NCI-H146 treated with DMSO at 0.1 percent for 48 hours (cell line): ENCODE measurements at regions not wholly inside any gene's neighbourhood (a gene's known extent, or its start where the extent isn't known, plus 50 kb on each side); places are given as distances from the start of the nearest gene placed in this dataset.

Experiments
- DNase-seq: peaks from one replicate; lab custom pipeline; 2025; ENCODE audit not compliant: unreplicated experiment; lab: John Stamatoyannopoulos, UW

- no peak for DNase-seq
Measured at GRCh38 chr2:7774481-7774880, 857.3 kb downstream of the RNF144A start.

DNA sequence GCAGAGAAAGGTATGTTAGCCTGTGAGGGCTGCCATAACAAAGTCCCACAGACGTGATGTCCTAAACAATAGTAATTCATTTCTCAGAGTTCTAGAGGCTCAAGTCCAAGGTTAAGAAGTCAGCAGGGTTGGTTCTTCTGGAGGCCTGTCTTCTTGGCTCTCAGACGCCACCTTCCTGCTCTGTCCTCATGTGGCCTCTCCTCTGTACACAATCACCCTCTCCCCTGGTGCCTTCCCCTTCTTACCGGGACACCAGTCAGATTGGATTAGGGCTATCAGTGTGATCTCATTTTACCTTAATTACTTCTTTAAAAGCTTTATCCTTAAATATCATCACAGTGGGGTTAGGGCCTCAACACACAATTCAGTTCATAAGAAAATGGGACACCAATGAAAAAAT lies 860.5 kb downstream of the RNF144A start:
- no peak for DNase-seq

DNA sequence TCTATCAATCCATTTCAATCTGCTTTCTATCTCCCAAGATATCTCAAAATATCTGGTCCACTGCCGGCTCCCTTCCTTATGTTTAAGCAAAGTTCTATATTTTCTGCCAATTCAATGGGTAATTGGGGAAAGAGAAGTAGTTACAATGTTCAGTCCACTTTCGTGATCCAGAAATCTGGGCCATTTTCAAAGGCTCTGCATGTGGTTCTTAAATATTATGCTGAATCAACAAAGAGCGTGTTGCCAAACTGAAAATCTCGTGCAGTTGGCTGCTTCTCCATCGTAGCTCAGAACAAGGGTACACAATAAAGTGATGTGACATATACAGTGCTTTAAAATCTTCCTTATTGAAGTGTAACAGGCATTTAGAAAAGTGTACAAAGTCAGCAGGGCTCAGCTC lies 863.1 kb downstream of the RNF144A start:
- no peak for DNase-seq

- no peak for DNase-seq
Measured at GRCh38 chr2:7785700-7786099, 868.5 kb downstream of the RNF144A start.

- DNase-seq: no peak
Measured at GRCh38 chr2:7788736-7789135, 871.5 kb downstream of the RNF144A start.

- DNase-seq: peak; percentile 93
Measured at GRCh38 chr2:7792031-7792651, 874.9 kb downstream of the RNF144A start.

GRCh38 chr2:7795778-7796563 lies 878.8 kb downstream of the RNF144A start:
- DNase-seq: no peak

DNA sequence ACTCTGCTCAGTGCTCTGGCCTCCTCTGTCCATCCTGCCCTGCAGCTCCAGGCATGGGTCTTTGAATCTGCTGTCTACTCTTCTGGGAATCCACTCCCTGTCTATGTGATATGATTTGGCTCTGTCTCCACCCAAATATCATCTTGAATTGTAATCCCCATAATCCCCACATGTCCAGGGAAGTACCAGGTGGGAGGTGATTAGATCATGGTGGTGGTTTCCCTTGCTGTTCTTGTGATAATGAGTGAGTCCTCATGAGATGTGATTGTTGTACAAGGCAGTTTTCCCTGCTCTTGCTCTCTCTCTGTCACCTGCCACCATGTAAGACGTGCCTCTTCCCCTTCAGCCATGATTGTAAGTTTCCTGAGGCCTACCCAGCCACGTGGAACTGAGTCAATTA lies 881.8 kb upstream of the ID2 start:
- no peak for DNase-seq

DNA sequence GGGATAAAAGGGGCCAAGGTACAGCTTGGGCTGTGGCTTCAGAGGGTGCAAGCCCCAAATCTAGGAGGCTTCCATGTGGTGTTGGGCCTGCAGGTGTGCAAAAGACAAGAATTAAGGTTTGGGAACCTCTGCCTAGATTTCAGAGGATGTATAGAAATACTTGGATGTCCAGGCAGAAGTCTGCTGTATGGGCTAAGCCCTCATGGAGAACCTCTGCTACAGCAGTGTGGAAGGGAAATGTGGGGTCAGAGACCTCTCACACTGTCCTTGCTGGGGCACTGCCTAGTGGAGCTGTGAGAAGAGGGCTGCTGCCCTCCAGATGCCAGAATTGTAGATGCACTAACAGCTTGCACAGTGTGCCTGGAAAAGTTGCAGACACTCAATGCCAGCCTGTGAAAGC lies 880.6 kb upstream of the ID2 start:
- DNase-seq: no peak

- no peak for DNase-seq
Measured at GRCh38 chr2:7803515-7803914, 878.3 kb upstream of the ID2 start.

DNA sequence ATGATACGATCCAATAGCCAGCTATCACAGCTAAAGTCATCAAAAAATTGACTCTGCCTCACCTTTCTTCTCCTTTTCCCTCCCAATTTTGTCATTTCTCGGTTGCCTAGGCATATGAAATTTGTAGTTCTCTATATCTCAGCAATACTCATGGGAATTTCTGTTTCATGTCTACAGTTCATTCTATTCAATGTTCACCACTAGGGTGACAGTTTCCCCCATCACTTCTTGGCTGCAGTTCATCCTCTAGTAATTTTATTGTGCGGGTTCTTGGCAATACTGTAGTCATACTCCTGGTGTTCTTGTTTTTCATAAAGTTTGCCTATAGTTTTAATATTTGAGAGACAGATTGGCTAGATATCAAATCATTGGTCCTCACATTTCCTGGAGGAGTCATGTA lies 872.2 kb upstream of the ID2 start:
- no peak for DNase-seq

GRCh38 chr2:7811073-7811472 lies 870.8 kb upstream of the ID2 start:
- DNase-seq: no peak

DNA sequence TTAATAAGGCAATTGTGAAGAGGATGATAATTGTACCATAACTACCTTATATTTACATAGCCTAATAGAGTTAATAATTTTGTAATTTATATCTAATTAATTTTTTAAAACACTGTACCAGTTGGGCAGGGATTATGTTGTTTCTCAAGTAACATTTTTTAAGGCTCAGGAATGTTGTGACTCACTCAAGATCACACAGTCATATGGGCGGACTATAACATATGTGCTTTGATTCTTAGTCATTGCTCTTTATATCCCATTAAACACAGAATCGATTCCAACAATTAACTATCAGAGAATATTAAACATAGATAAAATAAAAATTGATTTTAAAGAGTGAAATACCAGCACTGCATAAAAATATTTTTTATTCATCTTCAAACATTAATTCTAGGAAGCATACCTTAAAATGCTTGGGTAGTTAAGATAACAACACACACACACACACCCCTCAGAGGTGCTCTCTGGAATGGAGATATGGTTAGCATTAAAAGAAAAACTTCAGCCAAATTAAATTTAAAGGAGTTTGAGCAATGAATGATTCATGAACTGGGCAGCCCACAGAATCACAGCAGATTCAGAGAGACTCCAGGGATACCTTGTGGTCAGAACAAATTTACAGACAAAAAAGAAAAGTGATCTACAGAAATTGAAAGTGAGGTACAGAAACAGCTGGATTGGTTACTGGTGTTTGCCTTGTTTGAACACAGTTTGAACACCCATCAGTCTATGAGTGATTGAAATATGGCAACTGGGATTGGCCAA lies 869.4 kb upstream of the ID2 start:
- no peak for DNase-seq

- no peak for DNase-seq
Measured at GRCh38 chr2:7813541-7814292, 868.1 kb upstream of the ID2 start.

GRCh38 chr2:7815726-7816125 lies 866.1 kb upstream of the ID2 start:
- no peak for DNase-seq

GRCh38 chr2:7816233-7816632 lies 865.6 kb upstream of the ID2 start:
- DNase-seq: no peak

DNA sequence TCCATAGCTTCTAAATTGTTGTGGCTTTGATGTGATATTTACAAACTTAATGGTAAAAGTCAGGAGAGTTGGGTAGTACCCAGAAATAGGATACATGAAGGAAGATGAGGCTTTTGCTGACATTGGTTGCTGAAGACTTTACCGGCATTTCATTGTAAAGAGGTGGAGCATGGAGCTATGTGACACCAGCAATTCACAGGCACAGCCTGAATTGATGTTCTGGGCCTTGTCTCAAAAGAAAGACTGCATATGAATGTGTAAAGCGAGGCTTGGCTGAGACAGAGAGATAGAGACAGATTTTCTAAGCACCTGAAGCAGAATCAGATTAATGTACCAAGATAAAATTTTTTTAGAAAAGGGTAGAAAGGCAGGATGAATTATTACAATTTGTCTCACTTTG lies 864.9 kb upstream of the ID2 start:
- DNase-seq: no peak

GRCh38 chr2:7819316-7819715 lies 862.5 kb upstream of the ID2 start:
- no peak for DNase-seq

DNA sequence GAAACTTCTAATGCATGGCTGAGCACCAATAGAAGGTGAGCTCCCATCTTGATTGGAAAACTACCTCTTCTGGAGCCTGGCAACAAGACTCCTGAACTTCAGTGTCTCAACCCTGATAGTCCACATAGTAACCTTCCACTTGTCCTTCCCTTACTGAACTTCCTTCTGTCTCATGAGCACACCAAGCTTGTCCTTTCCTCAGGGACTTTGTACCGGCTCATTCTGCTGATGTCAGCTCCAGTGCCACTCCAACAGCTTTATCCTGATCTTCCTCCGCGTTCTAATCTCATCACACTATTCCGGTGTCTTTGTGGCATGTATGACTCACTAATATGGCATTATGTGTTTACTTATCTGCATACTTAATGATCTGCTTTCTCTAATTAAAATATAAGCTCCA lies 862.0 kb upstream of the ID2 start:
- DNase-seq: no peak

GRCh38 chr2:7824211-7824610 lies 857.6 kb upstream of the ID2 start:
- no peak for DNase-seq

DNA sequence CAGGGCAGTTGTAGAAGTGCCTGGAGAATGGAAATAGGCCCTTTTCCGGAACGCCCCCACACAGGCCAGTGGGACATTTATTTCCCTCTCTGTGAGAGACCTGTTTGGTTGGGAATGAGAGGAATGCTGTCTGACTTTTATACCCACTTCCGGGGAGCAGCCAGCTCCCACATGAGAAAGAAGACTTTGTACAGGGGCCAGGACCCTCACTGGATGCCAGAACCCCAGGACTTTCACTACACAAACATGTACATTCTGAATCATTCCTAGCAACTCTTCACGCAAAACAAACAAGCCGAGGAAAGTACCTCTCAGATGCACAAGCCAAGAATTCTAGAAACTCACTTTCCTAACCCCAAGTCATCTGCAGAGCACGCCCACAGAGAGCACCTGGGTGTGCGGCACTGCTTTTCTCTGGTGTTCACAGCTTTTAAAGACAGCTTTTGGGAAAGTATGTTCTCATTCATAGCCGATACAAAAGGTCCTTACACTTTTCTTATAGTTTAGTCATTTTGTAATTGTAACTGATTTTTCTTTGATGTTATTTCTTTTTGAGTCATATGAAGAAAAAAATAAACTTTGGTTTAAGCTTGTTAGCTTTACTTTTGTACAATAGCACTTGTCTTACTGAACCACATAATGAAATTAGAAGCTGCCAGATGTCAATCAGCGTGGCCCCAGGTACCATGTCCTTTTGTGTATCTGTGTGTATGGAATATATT lies 856.1 kb upstream of the ID2 start:
- DNase-seq: no peak
